H1 (cell line): ENCODE measurements at regions not wholly inside any gene's neighbourhood (a gene's known extent, or its start where the extent isn't known, plus 50 kb on each side); places are given as distances from the start of the nearest gene placed in this dataset.

ENCODE experiments used
- CTCF ChIA-PET: fragments of 300-600 bp; sonication (Branson Sonifier 250); formaldehyde crosslinking; loops from one replicate; lab custom pipeline; 2021; ENCODE audit not compliant: partially characterized antibody; lab: Charles Lee
- POLR2A ChIA-PET: fragments of 300-600 bp; sonication (Branson Sonifier 250); formaldehyde crosslinking; loops from one replicate; lab custom pipeline; 2021; ENCODE audit warnings: inconsistent platforms; ENCODE audit not compliant: partially characterized antibody; lab: Charles Lee
- DNase-seq, 2 experiments: peaks; one replicate each; pipeline versions ENCODE4 v3.0.0 to v3.0.0-alpha.2; 2010 to 2022; ENCODE audit warnings: low spot score in 2 of 2, low read depth in 1 of 2, mixed read lengths in 1 of 2
- FAIRE-seq: peaks from 2 replicates; lab custom pipeline; 2011; peaks lifted over from hg19 to GRCh38; lab: Jason Lieb, UNC
- H2AFZ ChIP-seq: 2 replicates; pipeline ENCODE4 v1.8.1; 2012; ENCODE audit warnings: low read length, inconsistent platforms
- H2AK5ac ChIP-seq: 2 replicates; pipeline ENCODE4 v1.6.1; 2013; ENCODE audit warnings: low read depth, low read length
- H2BK120ac ChIP-seq: replicated peaks from 2 replicates; pipeline ENCODE3; 2013; ENCODE audit warnings: low read depth, low read length, inconsistent platforms
- H2BK12ac ChIP-seq: 2 replicates; pipeline ENCODE4 v1.6.1; 2013; ENCODE audit warnings: low read depth, low read length
- H2BK15ac ChIP-seq: 2 replicates; pipeline ENCODE4 v1.6.1; 2013; ENCODE audit warnings: low read length
- H2BK20ac ChIP-seq: 2 replicates; pipeline ENCODE4 v1.6.1; 2013; ENCODE audit warnings: low read length
- H2BK5ac ChIP-seq: 2 replicates; pipeline ENCODE4 v1.6.1; 2013; ENCODE audit warnings: low read depth, low read length
- H3K14ac ChIP-seq: 2 replicates; pipeline ENCODE4 v1.6.1; 2013; ENCODE audit warnings: inconsistent platforms; ENCODE audit not compliant: insufficient read length
- H3K18ac ChIP-seq: 2 replicates; pipeline ENCODE4 v1.6.1; 2013; ENCODE audit warnings: low read length; ENCODE audit errors: extremely low read depth
- H3K23ac ChIP-seq: 2 replicates; pipeline ENCODE4 v1.6.1; 2013; ENCODE audit warnings: inconsistent platforms; ENCODE audit not compliant: insufficient read length
- H3K23me2 ChIP-seq: 2 replicates; pipeline ENCODE4 v1.6.1; 2013; ENCODE audit warnings: low read depth, low read length
- H3K27ac ChIP-seq: 2 replicates; pipeline ENCODE4 v1.6.1; 2011; ENCODE audit warnings: low read depth, low read length, inconsistent platforms
- H3K27me3 ChIP-seq, 4 experiments: replicated peaks in 1 of 4; 1 replicate in 1 of 4; 2 replicates in 3 of 4; pipeline versions ENCODE4 v1.6.1 to v1.8.1; 2011 to 2013; ENCODE audit warnings: low read length in 3 of 4, mild to moderate bottlenecking in 3 of 4, inconsistent platforms in 2 of 4, mixed read lengths in 2 of 4, moderate library complexity in 1 of 4; ENCODE audit not compliant: control insufficient read depth in 3 of 4, insufficient read depth in 3 of 4; ENCODE audit errors: extremely low read depth in 1 of 4
- H3K36me3 ChIP-seq, 4 experiments: 2 replicates each; pipeline versions ENCODE4 v1.6.1 to v1.8.1; 2011 to 2013; ENCODE audit warnings: mild to moderate bottlenecking in 4 of 4, low read length in 3 of 4, moderate library complexity in 2 of 4, control low read depth in 1 of 4, inconsistent platforms in 1 of 4; ENCODE audit not compliant: insufficient read depth in 4 of 4, control insufficient read depth in 2 of 4
- H3K4ac ChIP-seq: replicated peaks from 2 replicates; pipeline ENCODE3; 2013; ENCODE audit warnings: low read length, low read depth, mixed read lengths, inconsistent platforms; ENCODE audit not compliant: insufficient read length
- H3K4me1 ChIP-seq, 4 experiments: replicated peaks in 1 of 4; 1 replicate in 1 of 4; 2 replicates in 3 of 4; pipeline versions ENCODE4 v1.6.1 to v1.8.1; 2011 to 2013; ENCODE audit warnings: low read length in 3 of 4, inconsistent platforms in 2 of 4, mixed read lengths in 1 of 4; ENCODE audit not compliant: insufficient read depth in 4 of 4, control insufficient read depth in 3 of 4
- H3K4me2 ChIP-seq, 2 experiments: 2 replicates each; pipeline versions ENCODE4 v1.6.1 to v1.8.1; 2011 to 2013; ENCODE audit warnings: low read depth in 2 of 2, low read length in 2 of 2, control low read depth in 1 of 2, inconsistent platforms in 1 of 2, mild to moderate bottlenecking in 1 of 2; ENCODE audit not compliant: insufficient read depth in 1 of 2
- H3K4me3 ChIP-seq, 4 experiments: fragments of 200-600, 300-600 bp in 1 of 4; sonication (generic), shearing (Covaris generic), sonication (Bioruptor Twin) in 1 of 4; 2 replicates each; pipeline versions ENCODE4 v1.5.1 to v1.8.1; 2011 to 2016; ENCODE audit warnings: low read length in 4 of 4, low read depth in 3 of 4, control low read depth in 2 of 4, inconsistent platforms in 2 of 4, mild to moderate bottlenecking in 2 of 4, mixed read lengths in 1 of 4, moderate library complexity in 1 of 4; ENCODE audit not compliant: insufficient read depth in 2 of 4; ENCODE audit errors: extremely low read depth in 1 of 4
- H3K56ac ChIP-seq: replicated peaks from 2 replicates; pipeline ENCODE3; 2013; ENCODE audit warnings: low read depth, mild to moderate bottlenecking, mixed read lengths, low read length, inconsistent platforms; ENCODE audit not compliant: insufficient read length
- H3K79me1 ChIP-seq: 2 replicates; pipeline ENCODE4 v1.6.1; 2013; ENCODE audit warnings: low read depth, low read length, control low read depth
- H3K79me2 ChIP-seq, 2 experiments: 2 replicates each; pipeline versions ENCODE4 v1.6.1 to v1.8.1; 2012 to 2013; ENCODE audit warnings: low read length in 2 of 2, mild to moderate bottlenecking in 2 of 2, inconsistent platforms in 1 of 2; ENCODE audit not compliant: insufficient read depth in 2 of 2, control insufficient read depth in 1 of 2
- H3K9ac ChIP-seq, 4 experiments: replicated peaks in 1 of 4; 1 replicate in 1 of 4; 2 replicates in 3 of 4; pipeline versions ENCODE4 v1.6.1 to v1.8.1; 2011 to 2013; ENCODE audit warnings: low read depth in 3 of 4, low read length in 3 of 4, control low read depth in 2 of 4, mild to moderate bottlenecking in 2 of 4, moderate library complexity in 2 of 4, inconsistent platforms in 1 of 4; ENCODE audit errors: extremely low read depth in 1 of 4
- H3K9me3 ChIP-seq, 2 experiments: 2 replicates each; pipeline versions ENCODE4 v1.6.1 to v1.8.1; 2012 to 2013; ENCODE audit warnings: mild to moderate bottlenecking in 2 of 2, moderate library complexity in 2 of 2, control low read depth in 1 of 2, inconsistent platforms in 1 of 2, low read depth in 1 of 2, low read length in 1 of 2, mixed read lengths in 1 of 2; ENCODE audit not compliant: insufficient read depth in 2 of 2
- H4K20me1 ChIP-seq, 2 experiments: replicated peaks in 1 of 2; 2 replicates each; pipeline versions ENCODE3 to v1.8.1; 2011 to 2013; ENCODE audit warnings: inconsistent platforms in 2 of 2, low read length in 2 of 2, mild to moderate bottlenecking in 1 of 2; ENCODE audit not compliant: insufficient read depth in 2 of 2, control insufficient read depth in 1 of 2
- H4K5ac ChIP-seq: 2 replicates; pipeline ENCODE4 v1.6.1; 2013; ENCODE audit warnings: low read length, low read depth, mixed read lengths, inconsistent platforms; ENCODE audit not compliant: insufficient read length
- H4K8ac ChIP-seq: 2 replicates; pipeline ENCODE4 v1.8.0; 2013; ENCODE audit warnings: mild to moderate bottlenecking, moderate library complexity, low read length, inconsistent platforms; ENCODE audit not compliant: insufficient read depth; ENCODE audit errors: extremely low read depth
- H4K91ac ChIP-seq: replicated peaks from 2 replicates; pipeline ENCODE3; 2013; ENCODE audit warnings: low read length, mixed read lengths, inconsistent platforms; ENCODE audit not compliant: insufficient read length
- ATF3 ChIP-seq: IDR thresholded peaks from 2 replicates; pipeline ENCODE4 v1.6.1; 2011; ENCODE audit warnings: low read depth, mild to moderate bottlenecking, low read length; ENCODE audit not compliant: insufficient read depth
- CEBPB ChIP-seq: IDR thresholded peaks from 2 replicates; pipeline ENCODE4 v1.6.1; 2012; ENCODE audit warnings: low read depth, low read length
- SIX5 ChIP-seq: IDR thresholded peaks from 2 replicates; pipeline ENCODE4 v1.6.1; 2011; ENCODE audit warnings: mild to moderate bottlenecking, low read depth, low read length
- SRF ChIP-seq: IDR thresholded peaks from 2 replicates; pipeline ENCODE4 v1.6.1; 2011; ENCODE audit warnings: mild to moderate bottlenecking, low read depth, low read length, moderate library complexity
- YY1 ChIP-seq: IDR thresholded peaks from 2 replicates; pipeline ENCODE4 v1.6.1; 2011; ENCODE audit warnings: low read depth, mild to moderate bottlenecking, low read length
- WGBS, 2 experiments: shearing (Covaris generic) in 1 of 2; methylation state at CpG; one replicate each; pipeline versions ENCODE4 v1.1.6 to v1.1.7; 2013 to 2015; ENCODE audit warnings: low lambda C conversion rate in 2 of 2, mixed read lengths in 2 of 2, inconsistent platforms in 1 of 2, low coverage in 1 of 2, missing lambda C conversion rate in 1 of 2; ENCODE audit not compliant: insufficient replicate concordance in 2 of 2, insufficient coverage in 1 of 2, insufficient read length in 1 of 2; ENCODE audit errors: extremely low coverage in 1 of 2, missing lambda C conversion rate in 1 of 2; 5-methylcytosine and 5-hydroxymethylcytosine counted together

GRCh38 chr4:15365641-15366040 lies 62.2 kb upstream of the C1QTNF7 start:
- no peaks in the 10 kb centered on the region for H3K79me2 ChIP-seq
- POLR2A ChIA-PET, result no interaction called here
- no peak overlapping the region for H2BK15ac ChIP-seq
- no peaks in the 10 kb centered on the region for H3K9me3 ChIP-seq
- FAIRE-seq (no peak), DNase-seq (no peak)
- 88% methylated on average over 1 of the region's 1 CpG; no CpG with 5 or more reads in 1 of the 2 experiments for WGBS, 2 experiments
- H3K9ac ChIP-seq, result no peak overlapping the region
- no peaks in the 10 kb centered on the region for H3K27me3 ChIP-seq
- H2BK120ac ChIP-seq, result no peak overlapping the region
- no peaks in the 10 kb centered on the region for H3K36me3 ChIP-seq
- no peak overlapping the region for H2AFZ ChIP-seq
- H3K79me1 ChIP-seq, result no peaks in the 10 kb centered on the region
- no peaks in the 10 kb centered on the region for H3K23me2 ChIP-seq
- no peak overlapping the region for H4K8ac ChIP-seq
- no peak overlapping the region for H3K4me3 ChIP-seq
- no peak overlapping the region for H2BK5ac ChIP-seq
- CTCF ChIA-PET, result interaction anchor here (1.3 to 3.9 kb wide), 2 partner anchors 31 to 92 kb away, joined by 3 to 14 read pairs; no protein-coding TSS in a partner anchor
- H3K23ac ChIP-seq, result no peak overlapping the region
- H2BK20ac ChIP-seq, result no peak overlapping the region
- no peak overlapping the region for H2AK5ac ChIP-seq
- no peak overlapping the region for H3K4ac ChIP-seq
- no peaks in the 10 kb centered on the region for H3K4me1 ChIP-seq
- no peak overlapping the region for H4K91ac ChIP-seq
- no peak overlapping the region for H3K56ac ChIP-seq
- no peak overlapping the region for H4K5ac ChIP-seq
- H2BK12ac ChIP-seq, result no peak overlapping the region
- H3K14ac ChIP-seq, result no peak overlapping the region
- H4K20me1 ChIP-seq, result no peaks in the 10 kb centered on the region
- no peak overlapping the region for H3K27ac ChIP-seq
- H3K4me2 ChIP-seq, result no peak overlapping the region
- H3K18ac ChIP-seq, result no peak overlapping the region
- TF ChIP-seq CEBPB, result no peak
- no peak for TF ChIP-seq YY1
- TF ChIP-seq SRF, result no peak
- no peak for TF ChIP-seq SIX5
- TF ChIP-seq ATF3, result no peak
